ENCODE measurements at regions not wholly inside any gene's neighbourhood (a gene's known extent, or its start where the extent isn't known, plus 50 kb on each side); places are given as distances from the start of the nearest gene placed in this dataset.

- TF ChIP-seq CTCF (IDR thresholded peaks at IDR 0.05) (no peak), ZFX (IDR thresholded peaks at IDR 0.05; ENCODE audit: borderline replicate concordance) (no peak)
Measured at GRCh38 chr2:64401529-64401880, 52.5 kb upstream of the LGALSL start.

Measured in 22Rv1 (cell line).